ENCODE measurements at regions not wholly inside any gene's neighbourhood (a gene's known extent, or its start where the extent isn't known, plus 50 kb on each side); places are given as distances from the start of the nearest gene placed in this dataset.

GRCh38 chr2:41169744-41170143 is 717.9 kb upstream of the SLC8A1 start:
- TF ChIP-seq FOXP2 (optimal IDR thresholded peaks at IDR 0.05; ENCODE audit: borderline replicate concordance, extremely low read depth, extremely low read length, insufficient read depth) (no peak), REST (IDR thresholded peaks at IDR 0.05; ENCODE audit: insufficient read depth in 1 of 2, low read depth in 2 of 2, low read length in 2 of 2) (no peak), TAF1 (IDR thresholded peaks at IDR 0.05; ENCODE audit: borderline replicate concordance, insufficient read depth, low read length) (no peak), SIN3A (IDR thresholded peaks at IDR 0.05; ENCODE audit: borderline replicate concordance, insufficient read depth, low read length) (no peak), POLR2AphosphoS5 (IDR thresholded peaks at IDR 0.05; ENCODE audit: low read depth, low read length) (no peak)

GRCh38 chr2:41170589-41170988 is 718.7 kb upstream of the SLC8A1 start:
- TF ChIP-seq POLR2AphosphoS5 (IDR thresholded peaks at IDR 0.05; ENCODE audit: low read depth, low read length) (no peak), TAF1 (IDR thresholded peaks at IDR 0.05; ENCODE audit: borderline replicate concordance, insufficient read depth, low read length) (no peak), SIN3A (IDR thresholded peaks at IDR 0.05; ENCODE audit: borderline replicate concordance, insufficient read depth, low read length) (no peak), FOXP2 (optimal IDR thresholded peaks at IDR 0.05; ENCODE audit: borderline replicate concordance, extremely low read depth, extremely low read length, insufficient read depth) (no peak), REST (IDR thresholded peaks at IDR 0.05; ENCODE audit: insufficient read depth in 1 of 2, low read depth in 2 of 2, low read length in 2 of 2) (no peak)

GRCh38 chr2:41180387-41180786 is 728.5 kb upstream of the SLC8A1 start:
- TF ChIP-seq REST (IDR thresholded peaks at IDR 0.05; ENCODE audit: insufficient read depth in 1 of 2, low read depth in 2 of 2, low read length in 2 of 2), result no peak
- TF ChIP-seq FOXP2 (optimal IDR thresholded peaks at IDR 0.05; ENCODE audit: borderline replicate concordance, extremely low read depth, extremely low read length, insufficient read depth), result no peak
- TF ChIP-seq POLR2AphosphoS5 (IDR thresholded peaks at IDR 0.05; ENCODE audit: low read depth, low read length), result no peak
- TF ChIP-seq TAF1 (IDR thresholded peaks at IDR 0.05; ENCODE audit: borderline replicate concordance, insufficient read depth, low read length), result no peak
- TF ChIP-seq SIN3A (IDR thresholded peaks at IDR 0.05; ENCODE audit: borderline replicate concordance, insufficient read depth, low read length), result no peak

GRCh38 chr2:41182961-41183360 is 731.1 kb upstream of the SLC8A1 start:
- TF ChIP-seq SIN3A (IDR thresholded peaks at IDR 0.05; ENCODE audit: borderline replicate concordance, insufficient read depth, low read length) (no peak), REST (IDR thresholded peaks at IDR 0.05; ENCODE audit: insufficient read depth in 1 of 2, low read depth in 2 of 2, low read length in 2 of 2) (no peak), TAF1 (IDR thresholded peaks at IDR 0.05; ENCODE audit: borderline replicate concordance, insufficient read depth, low read length) (no peak), POLR2AphosphoS5 (IDR thresholded peaks at IDR 0.05; ENCODE audit: low read depth, low read length) (no peak), FOXP2 (optimal IDR thresholded peaks at IDR 0.05; ENCODE audit: borderline replicate concordance, extremely low read depth, extremely low read length, insufficient read depth) (no peak)
